GM12891 (cell line): ENCODE measurements at regions not wholly inside any gene's neighbourhood (a gene's known extent, or its start where the extent isn't known, plus 50 kb on each side); places are given as distances from the start of the nearest gene placed in this dataset.

Experiments used
- PAX5 ChIP-seq: IDR thresholded peaks from 2 replicates; pipeline ENCODE4 v1.6.1; 2011; ENCODE audit warnings: low read length, moderate library complexity, mild to moderate bottlenecking; ENCODE audit not compliant: insufficient read depth, severe bottlenecking
- POLR2A ChIP-seq: IDR thresholded peaks from 2 replicates; pipeline ENCODE4 v1.6.1; 2011; ENCODE audit warnings: low read depth, low read length, control low read depth
- POLR2AphosphoS5 ChIP-seq: IDR thresholded peaks from 2 replicates; pipeline ENCODE4 v1.6.1; 2011; ENCODE audit warnings: low read depth, low read length, control low read depth
- POU2F2 ChIP-seq: IDR thresholded peaks from 2 replicates; pipeline ENCODE4 v1.6.1; 2011; ENCODE audit warnings: low read depth, mild to moderate bottlenecking, control low read depth, low read length, moderate library complexity
- TAF1 ChIP-seq: IDR thresholded peaks from 2 replicates; pipeline ENCODE4 v1.6.1; 2011; ENCODE audit warnings: low read depth, low read length, control low read depth

DNA sequence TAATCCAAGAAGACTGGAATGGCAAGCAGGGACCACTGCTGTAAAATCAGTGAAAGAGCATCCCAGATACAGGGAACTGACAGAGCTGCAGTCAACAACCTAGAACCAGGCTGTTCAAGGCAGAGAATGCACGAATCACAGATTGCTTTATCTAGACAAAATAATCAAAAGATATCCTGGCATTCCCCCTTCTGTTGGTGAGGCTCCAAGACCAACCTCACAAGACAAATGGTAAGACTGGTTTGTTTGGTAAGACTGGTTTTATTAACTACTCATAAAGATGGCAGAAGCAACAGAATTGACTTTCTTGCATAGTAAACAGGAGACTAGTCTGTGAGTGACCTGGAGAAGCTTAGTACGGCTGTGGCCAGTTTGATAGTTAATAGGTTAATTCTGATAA is 88.8 kb upstream of the AHI1 start:
- TF ChIP-seq POLR2A (no peak), POLR2AphosphoS5 (no peak), TAF1 (no peak), PAX5 (no peak), POU2F2 (no peak)
